Type B pancreatic cell (in vitro differentiated cells): ENCODE measurements at regions not wholly inside any gene's neighbourhood (a gene's known extent, or its start where the extent isn't known, plus 50 kb on each side); places are given as distances from the start of the nearest gene placed in this dataset.

ENCODE experiments used
- DNase-seq: peaks from one replicate; pipeline ENCODE4 v3.0.0; 2021; ENCODE audit warnings: mixed read lengths; ENCODE audit not compliant: unreplicated experiment; ENCODE audit errors: extremely low spot score
- H3K27ac Mint-ChIP-seq: 2 replicates; pipeline ENCODE4 v1.8.0; 2021; ENCODE audit warnings: mild to moderate bottlenecking, mixed read lengths
- H3K27me3 Mint-ChIP-seq: 2 replicates; pipeline ENCODE4 v1.8.0; 2021; ENCODE audit warnings: mixed read lengths
- H3K36me3 Mint-ChIP-seq: 2 replicates; pipeline ENCODE4 v1.8.0; 2021; ENCODE audit warnings: mixed read lengths
- H3K4me1 Mint-ChIP-seq: one replicate; pipeline ENCODE4 v1.8.0; 2021; ENCODE audit warnings: mixed read lengths; ENCODE audit not compliant: unreplicated experiment
- H3K4me3 Mint-ChIP-seq: 2 replicates; pipeline ENCODE4 v1.8.0; 2021; ENCODE audit warnings: mild to moderate bottlenecking, mixed read lengths
- H3K9me3 Mint-ChIP-seq: 2 replicates; pipeline ENCODE4 v1.8.0; 2021; ENCODE audit warnings: mixed read lengths
- TF ChIP-seq, protein P1 (sequence below): fragments of 200-600 bp; sonication (generic); conservative IDR thresholded peaks from 2 replicates; pipeline ENCODE4 v1.5.0; 2021; ENCODE audit warnings: antibody characterized with exemption, mild to moderate bottlenecking

DNA sequence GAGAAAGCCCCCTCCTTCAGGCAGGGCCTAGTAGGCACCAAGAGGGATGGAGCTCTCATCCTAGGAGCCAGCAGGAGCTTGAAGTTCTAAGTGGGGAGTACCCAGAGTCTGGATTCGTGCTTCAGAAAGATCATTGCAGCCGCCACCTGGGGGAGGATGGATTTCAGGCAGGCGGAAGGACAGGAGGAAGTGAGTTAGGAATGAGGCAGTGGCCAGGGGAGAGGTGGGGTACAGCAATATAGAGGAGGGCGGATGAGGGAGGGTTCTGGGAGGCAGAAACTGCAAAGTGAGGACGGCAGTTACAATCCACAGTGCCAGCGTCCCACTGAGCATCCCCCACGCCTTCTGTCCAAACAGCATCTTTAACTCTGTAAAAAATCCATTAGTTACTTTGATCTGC is 65.2 kb upstream of the LINGO1 start:
- Mint-ChIP-seq H3K36me3 (no peaks in the 10 kb centered on the region), H3K27ac (no peak overlapping the region), H3K4me1 (no peaks in the 10 kb centered on the region), H3K4me3 (no peak overlapping the region), H3K9me3 (no peaks in the 10 kb centered on the region), H3K27me3 (peaks cover 15% of the 10 kb centered on the region)
- TF ChIP-seq, protein P1, sequence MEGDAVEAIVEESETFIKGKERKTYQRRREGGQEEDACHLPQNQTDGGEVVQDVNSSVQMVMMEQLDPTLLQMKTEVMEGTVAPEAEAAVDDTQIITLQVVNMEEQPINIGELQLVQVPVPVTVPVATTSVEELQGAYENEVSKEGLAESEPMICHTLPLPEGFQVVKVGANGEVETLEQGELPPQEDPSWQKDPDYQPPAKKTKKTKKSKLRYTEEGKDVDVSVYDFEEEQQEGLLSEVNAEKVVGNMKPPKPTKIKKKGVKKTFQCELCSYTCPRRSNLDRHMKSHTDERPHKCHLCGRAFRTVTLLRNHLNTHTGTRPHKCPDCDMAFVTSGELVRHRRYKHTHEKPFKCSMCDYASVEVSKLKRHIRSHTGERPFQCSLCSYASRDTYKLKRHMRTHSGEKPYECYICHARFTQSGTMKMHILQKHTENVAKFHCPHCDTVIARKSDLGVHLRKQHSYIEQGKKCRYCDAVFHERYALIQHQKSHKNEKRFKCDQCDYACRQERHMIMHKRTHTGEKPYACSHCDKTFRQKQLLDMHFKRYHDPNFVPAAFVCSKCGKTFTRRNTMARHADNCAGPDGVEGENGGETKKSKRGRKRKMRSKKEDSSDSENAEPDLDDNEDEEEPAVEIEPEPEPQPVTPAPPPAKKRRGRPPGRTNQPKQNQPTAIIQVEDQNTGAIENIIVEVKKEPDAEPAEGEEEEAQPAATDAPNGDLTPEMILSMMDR, result no peak
- DNase-seq, result no peak

DNA sequence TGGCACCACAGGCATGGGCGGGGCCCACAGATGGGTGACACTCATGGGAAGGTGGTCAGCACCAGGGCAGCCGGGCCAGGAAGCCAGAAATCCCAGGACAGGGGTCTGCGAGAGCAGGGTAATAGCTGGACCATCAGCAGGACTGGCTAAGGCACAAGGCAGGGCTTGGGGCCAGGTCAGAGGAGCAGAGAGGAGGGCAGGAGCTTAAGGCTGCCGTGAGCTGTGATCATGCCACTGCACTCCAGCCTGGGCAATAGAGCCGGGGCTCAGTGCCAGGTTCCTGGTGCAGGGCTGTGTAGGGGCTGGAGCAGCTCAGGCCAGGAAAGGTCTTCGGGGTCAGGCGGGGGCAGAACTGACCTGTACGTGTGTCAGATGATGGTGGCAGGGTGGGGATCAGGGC is 64.2 kb upstream of the LINGO1 start:
- TF ChIP-seq, protein P1, result no peak
- H3K36me3 Mint-ChIP-seq, result no peaks in the 10 kb centered on the region
- H3K27me3 Mint-ChIP-seq, result peaks cover 15% of the 10 kb centered on the region
- no peak for DNase-seq
- H3K9me3 Mint-ChIP-seq, result no peaks in the 10 kb centered on the region
- no peaks in the 10 kb centered on the region for H3K4me1 Mint-ChIP-seq
- no peak overlapping the region for H3K27ac Mint-ChIP-seq
- H3K4me3 Mint-ChIP-seq, result no peak overlapping the region

GRCh38 chr15:77695961-77696582 is 63.4 kb upstream of the LINGO1 start:
- Mint-ChIP-seq H3K4me1 (no peaks in the 10 kb centered on the region), H3K27me3 (peaks cover 15% of the 10 kb centered on the region), H3K36me3 (no peaks in the 10 kb centered on the region), H3K9me3 (no peaks in the 10 kb centered on the region), H3K4me3 (no peak overlapping the region), H3K27ac (no peak overlapping the region)
- TF ChIP-seq, protein P1, result no peak
- no peak for DNase-seq

DNA sequence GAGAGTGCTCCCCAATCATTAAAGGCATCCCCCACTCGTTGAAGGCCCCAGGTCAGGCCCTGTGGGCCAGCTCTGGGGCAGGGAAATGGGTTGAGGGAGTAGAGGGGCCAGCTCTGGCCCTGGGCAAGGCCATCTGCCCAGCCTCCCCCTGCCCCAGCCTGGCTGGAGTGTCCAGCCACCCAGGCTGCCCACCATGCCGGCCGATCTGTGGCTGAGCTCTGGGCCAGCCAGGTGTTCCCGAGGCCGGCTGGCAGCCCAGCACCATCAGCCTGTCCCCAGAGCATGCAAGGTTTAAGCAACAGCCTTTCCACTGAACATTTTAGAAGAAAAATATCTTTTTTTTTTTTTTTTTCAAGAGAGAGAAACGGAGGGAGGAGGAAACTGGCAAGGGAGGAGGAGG is 62.8 kb upstream of the LINGO1 start:
- H3K27ac Mint-ChIP-seq, result no peak overlapping the region
- peaks cover 15% of the 10 kb centered on the region for H3K27me3 Mint-ChIP-seq
- TF ChIP-seq, protein P1, result no peak

DNA sequence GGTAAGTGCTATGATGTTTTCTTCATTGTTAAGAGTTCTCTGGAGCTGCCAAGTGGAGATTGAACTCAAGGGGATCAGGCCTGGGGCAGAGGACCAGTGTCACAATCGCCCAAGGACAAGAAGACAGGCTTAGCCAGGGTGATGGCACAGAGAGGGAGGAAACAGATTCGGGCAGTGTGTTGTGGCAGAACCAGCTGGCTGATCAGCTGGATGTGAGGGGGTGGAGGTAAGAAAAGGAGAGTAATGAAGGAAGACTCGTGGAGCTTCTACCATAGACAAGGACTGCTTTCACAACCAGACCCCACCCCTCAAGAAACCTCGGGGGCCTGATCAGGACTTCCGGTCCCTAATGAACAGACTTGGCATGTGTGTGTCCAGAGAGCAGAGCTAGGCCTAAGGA is 60.9 kb upstream of the LINGO1 start:
- Mint-ChIP-seq H3K36me3 (no peaks in the 10 kb centered on the region), H3K4me1 (no peaks in the 10 kb centered on the region), H3K4me3 (no peak overlapping the region), H3K27ac (no peak overlapping the region), H3K27me3 (peaks cover 15% of the 10 kb centered on the region), H3K9me3 (no peaks in the 10 kb centered on the region)
- DNase-seq, result no peak
- TF ChIP-seq, protein P1, result no peak

More for the DNA sequence above, 62.8 kb upstream of the LINGO1 start:
- H3K4me3 Mint-ChIP-seq, result no peak overlapping the region
- no peak for DNase-seq
- no peaks in the 10 kb centered on the region for H3K36me3 Mint-ChIP-seq
- H3K9me3 Mint-ChIP-seq, result no peaks in the 10 kb centered on the region
- H3K4me1 Mint-ChIP-seq, result no peaks in the 10 kb centered on the region

- Mint-ChIP-seq H3K4me1 (no peaks in the 10 kb centered on the region), H3K4me3 (no peak overlapping the region), H3K27me3 (peaks cover 11% of the 10 kb centered on the region), H3K27ac (no peak overlapping the region), H3K9me3 (no peaks in the 10 kb centered on the region), H3K36me3 (no peaks in the 10 kb centered on the region)
- TF ChIP-seq, protein P1, result no peak
- no peak for DNase-seq
These were observed 59.9 kb upstream of the LINGO1 start for GRCh38 chr15:77692614-77693013.
